ENCODE measurements at regions not wholly inside any gene's neighbourhood (a gene's known extent, or its start where the extent isn't known, plus 50 kb on each side); places are given as distances from the start of the nearest gene placed in this dataset.

DNA sequence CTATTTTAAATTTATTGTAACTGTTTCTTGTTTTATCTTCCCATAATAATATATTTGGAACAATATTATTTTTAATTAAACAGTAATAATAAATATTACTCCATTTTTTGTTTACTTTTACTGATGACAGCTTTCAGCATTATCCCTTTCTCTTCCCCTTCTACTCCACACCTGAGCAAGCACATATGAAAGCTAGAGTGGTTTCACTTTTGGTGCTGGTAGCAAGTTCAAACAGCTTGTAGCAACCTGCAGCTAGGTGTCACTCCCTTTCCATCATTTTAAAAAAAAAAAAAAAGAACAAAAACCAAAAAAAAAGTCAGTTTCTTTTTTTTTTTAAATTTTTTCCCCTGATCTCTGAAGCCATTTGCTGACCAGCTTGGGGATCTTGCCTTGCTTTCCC is 801.8 kb downstream of the CCDC85A start:
- ATAC-seq, result no peak

DNA sequence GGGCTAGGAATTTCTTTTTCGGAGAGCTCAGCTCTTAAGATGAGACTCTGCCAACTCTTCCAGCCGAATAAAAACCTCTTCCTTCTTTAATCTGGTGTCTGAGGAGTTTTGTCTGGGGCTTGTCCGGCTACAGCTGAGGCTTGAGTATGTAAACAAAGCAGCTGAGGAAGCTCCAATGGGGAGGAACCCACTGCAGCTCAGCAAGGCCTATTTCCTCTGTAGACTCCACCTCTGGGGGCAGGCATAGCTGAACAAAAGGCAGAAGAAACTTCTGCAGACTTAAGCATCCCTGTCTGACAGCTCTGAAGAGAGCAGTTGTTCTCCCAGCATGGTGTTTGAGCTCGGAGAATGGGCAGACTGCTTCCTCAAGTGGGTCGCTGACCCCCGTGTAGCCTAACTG is 838.7 kb downstream of the CCDC85A start:
- TF ChIP-seq, protein P1, sequence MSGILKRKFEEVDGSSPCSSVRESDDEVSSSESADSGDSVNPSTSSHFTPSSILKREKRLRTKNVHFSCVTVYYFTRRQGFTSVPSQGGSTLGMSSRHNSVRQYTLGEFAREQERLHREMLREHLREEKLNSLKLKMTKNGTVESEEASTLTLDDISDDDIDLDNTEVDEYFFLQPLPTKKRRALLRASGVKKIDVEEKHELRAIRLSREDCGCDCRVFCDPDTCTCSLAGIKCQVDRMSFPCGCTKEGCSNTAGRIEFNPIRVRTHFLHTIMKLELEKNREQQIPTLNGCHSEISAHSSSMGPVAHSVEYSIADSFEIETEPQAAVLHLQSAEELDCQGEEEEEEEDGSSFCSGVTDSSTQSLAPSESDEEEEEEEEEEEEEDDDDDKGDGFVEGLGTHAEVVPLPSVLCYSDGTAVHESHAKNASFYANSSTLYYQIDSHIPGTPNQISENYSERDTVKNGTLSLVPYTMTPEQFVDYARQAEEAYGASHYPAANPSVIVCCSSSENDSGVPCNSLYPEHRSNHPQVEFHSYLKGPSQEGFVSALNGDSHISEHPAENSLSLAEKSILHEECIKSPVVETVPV (CRISPR knock-in tag; IDR thresholded peaks at IDR 0.05), result no peak
- no peak for TF ChIP-seq ZNF70 (CRISPR knock-in tag; IDR thresholded peaks at IDR 0.05)
- no peak for TF ChIP-seq CSDC2 (CRISPR knock-in tag; IDR thresholded peaks at IDR 0.05)
- TF ChIP-seq ZNF565 (CRISPR knock-in tag; conservative IDR thresholded peaks at IDR 0.05; ENCODE audit: low read depth), result no peak
- TF ChIP-seq ESRRG (CRISPR knock-in tag; IDR thresholded peaks at IDR 0.05), result no peak
- TF ChIP-seq, protein P2, sequence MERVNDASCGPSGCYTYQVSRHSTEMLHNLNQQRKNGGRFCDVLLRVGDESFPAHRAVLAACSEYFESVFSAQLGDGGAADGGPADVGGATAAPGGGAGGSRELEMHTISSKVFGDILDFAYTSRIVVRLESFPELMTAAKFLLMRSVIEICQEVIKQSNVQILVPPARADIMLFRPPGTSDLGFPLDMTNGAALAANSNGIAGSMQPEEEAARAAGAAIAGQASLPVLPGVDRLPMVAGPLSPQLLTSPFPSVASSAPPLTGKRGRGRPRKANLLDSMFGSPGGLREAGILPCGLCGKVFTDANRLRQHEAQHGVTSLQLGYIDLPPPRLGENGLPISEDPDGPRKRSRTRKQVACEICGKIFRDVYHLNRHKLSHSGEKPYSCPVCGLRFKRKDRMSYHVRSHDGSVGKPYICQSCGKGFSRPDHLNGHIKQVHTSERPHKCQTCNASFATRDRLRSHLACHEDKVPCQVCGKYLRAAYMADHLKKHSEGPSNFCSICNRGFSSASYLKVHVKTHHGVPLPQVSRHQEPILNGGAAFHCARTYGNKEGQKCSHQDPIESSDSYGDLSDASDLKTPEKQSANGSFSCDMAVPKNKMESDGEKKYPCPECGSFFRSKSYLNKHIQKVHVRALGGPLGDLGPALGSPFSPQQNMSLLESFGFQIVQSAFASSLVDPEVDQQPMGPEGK (CRISPR knock-in tag; IDR thresholded peaks at IDR 0.05; ENCODE audit: borderline replicate concordance), result no peak
- TF ChIP-seq ARNTL (CRISPR knock-in tag; IDR thresholded peaks at IDR 0.05; ENCODE audit: borderline replicate concordance, low read depth), result no peak
- TF ChIP-seq OSR1 (CRISPR knock-in tag; IDR thresholded peaks at IDR 0.05), result no peak
- no peak for TF ChIP-seq PPARA (CRISPR knock-in tag; IDR thresholded peaks at IDR 0.05; ENCODE audit: borderline replicate concordance)
- ATAC-seq, result no peak

More for the DNA sequence above, 801.8 kb downstream of the CCDC85A start:
- TF ChIP-seq, protein P1 (CRISPR knock-in tag; IDR thresholded peaks at IDR 0.05), result no peak
- no peak for TF ChIP-seq ZNF70 (CRISPR knock-in tag; IDR thresholded peaks at IDR 0.05)
- no peak for TF ChIP-seq BACH2 (CRISPR knock-in tag; IDR thresholded peaks at IDR 0.05; ENCODE audit: borderline replicate concordance)
- no peak for TF ChIP-seq ZC3H10 (CRISPR knock-in tag; IDR thresholded peaks at IDR 0.05)
- no peak for TF ChIP-seq SNAI2 (CRISPR knock-in tag; IDR thresholded peaks at IDR 0.05)
- TF ChIP-seq TOX (CRISPR knock-in tag; IDR thresholded peaks at IDR 0.05; ENCODE audit: borderline replicate concordance), result no peak
- TF ChIP-seq, protein P3, sequence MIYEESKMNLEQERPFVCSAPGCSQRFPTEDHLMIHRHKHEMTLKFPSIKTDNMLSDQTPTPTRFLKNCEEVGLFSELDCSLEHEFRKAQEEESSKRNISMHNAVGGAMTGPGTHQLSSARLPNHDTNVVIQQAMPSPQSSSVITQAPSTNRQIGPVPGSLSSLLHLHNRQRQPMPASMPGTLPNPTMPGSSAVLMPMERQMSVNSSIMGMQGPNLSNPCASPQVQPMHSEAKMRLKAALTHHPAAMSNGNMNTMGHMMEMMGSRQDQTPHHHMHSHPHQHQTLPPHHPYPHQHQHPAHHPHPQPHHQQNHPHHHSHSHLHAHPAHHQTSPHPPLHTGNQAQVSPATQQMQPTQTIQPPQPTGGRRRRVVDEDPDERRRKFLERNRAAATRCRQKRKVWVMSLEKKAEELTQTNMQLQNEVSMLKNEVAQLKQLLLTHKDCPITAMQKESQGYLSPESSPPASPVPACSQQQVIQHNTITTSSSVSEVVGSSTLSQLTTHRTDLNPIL (CRISPR knock-in tag; IDR thresholded peaks at IDR 0.05; ENCODE audit: low read depth), result no peak
- TF ChIP-seq ARNTL (CRISPR knock-in tag; IDR thresholded peaks at IDR 0.05; ENCODE audit: borderline replicate concordance, low read depth), result no peak
- no peak for TF ChIP-seq ISL1 (CRISPR knock-in tag; IDR thresholded peaks at IDR 0.05)
- TF ChIP-seq PPARA (CRISPR knock-in tag; IDR thresholded peaks at IDR 0.05; ENCODE audit: borderline replicate concordance), result no peak

DNA sequence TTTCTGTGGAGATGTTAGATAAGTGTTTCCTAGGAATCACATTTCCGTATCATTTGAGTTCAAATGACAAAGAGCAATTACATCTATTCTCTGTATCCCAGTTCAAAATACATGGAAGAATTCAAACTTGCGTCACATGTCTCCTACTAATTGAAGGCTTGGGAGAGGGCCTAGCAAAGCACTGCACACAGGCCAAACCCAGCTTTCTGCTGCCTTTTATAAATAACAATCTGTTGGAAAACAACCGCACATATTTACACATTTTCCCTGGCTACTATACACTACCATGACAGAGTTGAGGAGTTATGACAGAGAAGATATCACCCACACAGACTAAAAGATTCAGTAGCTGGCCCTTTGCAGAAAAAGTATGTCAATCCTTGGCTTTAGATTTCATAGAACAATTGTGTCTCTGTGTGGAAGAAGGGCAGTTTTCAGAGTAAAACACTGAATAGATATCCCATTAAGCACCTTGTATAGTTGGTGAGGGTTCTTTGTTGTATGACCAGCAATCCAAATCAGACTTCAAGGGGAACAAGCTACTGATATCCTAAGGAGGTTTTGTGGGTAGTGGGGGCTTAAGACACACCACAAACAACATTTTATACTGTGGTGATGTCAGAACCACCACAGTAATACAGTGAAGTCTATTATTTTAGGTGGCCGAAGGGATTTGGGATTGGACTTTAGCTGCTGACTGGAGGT is 861.3 kb downstream of the CCDC85A start:
- TF ChIP-seq CSDC2 (CRISPR knock-in tag; IDR thresholded peaks at IDR 0.05) (no peak), GLIS3 (CRISPR knock-in tag; IDR thresholded peaks at IDR 0.05) (no peak), ZC3H10 (CRISPR knock-in tag; IDR thresholded peaks at IDR 0.05) (no peak)
- TF ChIP-seq, protein P1 (CRISPR knock-in tag; IDR thresholded peaks at IDR 0.05), result no peak
- TF ChIP-seq, protein P4, sequence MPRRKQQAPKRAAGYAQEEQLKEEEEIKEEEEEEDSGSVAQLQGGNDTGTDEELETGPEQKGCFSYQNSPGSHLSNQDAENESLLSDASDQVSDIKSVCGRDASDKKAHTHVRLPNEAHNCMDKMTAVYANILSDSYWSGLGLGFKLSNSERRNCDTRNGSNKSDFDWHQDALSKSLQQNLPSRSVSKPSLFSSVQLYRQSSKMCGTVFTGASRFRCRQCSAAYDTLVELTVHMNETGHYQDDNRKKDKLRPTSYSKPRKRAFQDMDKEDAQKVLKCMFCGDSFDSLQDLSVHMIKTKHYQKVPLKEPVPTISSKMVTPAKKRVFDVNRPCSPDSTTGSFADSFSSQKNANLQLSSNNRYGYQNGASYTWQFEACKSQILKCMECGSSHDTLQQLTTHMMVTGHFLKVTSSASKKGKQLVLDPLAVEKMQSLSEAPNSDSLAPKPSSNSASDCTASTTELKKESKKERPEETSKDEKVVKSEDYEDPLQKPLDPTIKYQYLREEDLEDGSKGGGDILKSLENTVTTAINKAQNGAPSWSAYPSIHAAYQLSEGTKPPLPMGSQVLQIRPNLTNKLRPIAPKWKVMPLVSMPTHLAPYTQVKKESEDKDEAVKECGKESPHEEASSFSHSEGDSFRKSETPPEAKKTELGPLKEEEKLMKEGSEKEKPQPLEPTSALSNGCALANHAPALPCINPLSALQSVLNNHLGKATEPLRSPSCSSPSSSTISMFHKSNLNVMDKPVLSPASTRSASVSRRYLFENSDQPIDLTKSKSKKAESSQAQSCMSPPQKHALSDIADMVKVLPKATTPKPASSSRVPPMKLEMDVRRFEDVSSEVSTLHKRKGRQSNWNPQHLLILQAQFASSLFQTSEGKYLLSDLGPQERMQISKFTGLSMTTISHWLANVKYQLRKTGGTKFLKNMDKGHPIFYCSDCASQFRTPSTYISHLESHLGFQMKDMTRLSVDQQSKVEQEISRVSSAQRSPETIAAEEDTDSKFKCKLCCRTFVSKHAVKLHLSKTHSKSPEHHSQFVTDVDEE (CRISPR knock-in tag; IDR thresholded peaks at IDR 0.05), result no peak
- no peak for ATAC-seq

Measured in SK-N-SH treated with all-trans-retinoic acid at 6 μM for 48 hours (cell line).